GM12873 (cell line): ENCODE measurements at regions not wholly inside any gene's neighbourhood (a gene's known extent, or its start where the extent isn't known, plus 50 kb on each side); places are given as distances from the start of the nearest gene placed in this dataset.

ENCODE experiments used
- CTCF ChIP-seq: IDR thresholded peaks from 2 replicates; pipeline ENCODE4 v1.5.1; 2012; ENCODE audit warnings: low read depth, mild to moderate bottlenecking, moderate library complexity, low read length, control low read depth; ENCODE audit not compliant: insufficient read depth; ENCODE audit errors: missing control alignments

- no peak for TF ChIP-seq CTCF
Observed at GRCh38 chr4:30471861-30472260, 248.3 kb upstream of the PCDH7 start.

GRCh38 chr4:30473225-30473624 lies 246.9 kb upstream of the PCDH7 start:
- no peak for TF ChIP-seq CTCF

GRCh38 chr4:30495251-30495650 lies 224.9 kb upstream of the PCDH7 start:
- no peak for TF ChIP-seq CTCF

- no peak for TF ChIP-seq CTCF
Observed at GRCh38 chr4:30495651-30496310, 224.4 kb upstream of the PCDH7 start.

GRCh38 chr4:30511751-30512150 lies 208.4 kb upstream of the PCDH7 start:
- no peak for TF ChIP-seq CTCF

GRCh38 chr4:30518211-30518610 lies 202.0 kb upstream of the PCDH7 start:
- no peak for TF ChIP-seq CTCF

GRCh38 chr4:30525662-30526315 lies 194.4 kb upstream of the PCDH7 start:
- TF ChIP-seq CTCF = no peak
